ENCODE measurements at regions not wholly inside any gene's neighbourhood (a gene's known extent, or its start where the extent isn't known, plus 50 kb on each side); places are given as distances from the start of the nearest gene placed in this dataset.

DNA sequence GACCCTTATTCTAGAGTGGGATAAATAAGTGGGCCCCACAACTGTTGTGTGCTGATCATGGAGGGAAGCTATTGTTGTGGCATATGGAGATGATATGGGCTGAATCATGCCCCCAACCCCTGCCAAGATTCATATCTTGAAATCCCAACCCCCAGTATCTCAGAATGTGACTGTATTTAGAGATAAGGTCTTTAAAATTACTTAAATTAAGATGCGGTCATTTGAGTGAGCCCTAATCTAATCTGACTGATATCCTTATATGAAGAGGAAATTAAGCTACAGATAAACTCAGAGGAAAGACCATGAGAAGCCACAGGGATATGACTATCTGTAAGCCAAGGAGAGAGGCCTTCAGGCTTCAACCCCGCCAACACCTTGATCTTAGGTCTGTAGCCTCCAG is 188.3 kb upstream of the RND3 start:
- TF ChIP-seq EZH2 (IDR thresholded peaks at IDR 0.05; ENCODE audit: low read length, unreplicated experiment) (no peak), EZH2phosphoT487 (IDR thresholded peaks at IDR 0.05; ENCODE audit: borderline replicate concordance, low read length) (no peak)
- TF ChIP-seq, protein P1, sequence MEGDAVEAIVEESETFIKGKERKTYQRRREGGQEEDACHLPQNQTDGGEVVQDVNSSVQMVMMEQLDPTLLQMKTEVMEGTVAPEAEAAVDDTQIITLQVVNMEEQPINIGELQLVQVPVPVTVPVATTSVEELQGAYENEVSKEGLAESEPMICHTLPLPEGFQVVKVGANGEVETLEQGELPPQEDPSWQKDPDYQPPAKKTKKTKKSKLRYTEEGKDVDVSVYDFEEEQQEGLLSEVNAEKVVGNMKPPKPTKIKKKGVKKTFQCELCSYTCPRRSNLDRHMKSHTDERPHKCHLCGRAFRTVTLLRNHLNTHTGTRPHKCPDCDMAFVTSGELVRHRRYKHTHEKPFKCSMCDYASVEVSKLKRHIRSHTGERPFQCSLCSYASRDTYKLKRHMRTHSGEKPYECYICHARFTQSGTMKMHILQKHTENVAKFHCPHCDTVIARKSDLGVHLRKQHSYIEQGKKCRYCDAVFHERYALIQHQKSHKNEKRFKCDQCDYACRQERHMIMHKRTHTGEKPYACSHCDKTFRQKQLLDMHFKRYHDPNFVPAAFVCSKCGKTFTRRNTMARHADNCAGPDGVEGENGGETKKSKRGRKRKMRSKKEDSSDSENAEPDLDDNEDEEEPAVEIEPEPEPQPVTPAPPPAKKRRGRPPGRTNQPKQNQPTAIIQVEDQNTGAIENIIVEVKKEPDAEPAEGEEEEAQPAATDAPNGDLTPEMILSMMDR (conservative IDR thresholded peaks at IDR 0.05; ENCODE audit: low read depth, low read length): no peak

Measured in PC-3 (cell line).